Activated naive CD4-positive, alpha-beta T cell treated with anti-CD3 and anti-CD28 coated beads for 36 hours (primary cell): ENCODE measurements at regions not wholly inside any gene's neighbourhood (a gene's known extent, or its start where the extent isn't known, plus 50 kb on each side); places are given as distances from the start of the nearest gene placed in this dataset.

ENCODE experiments used
- CTCF ChIA-PET: fragments of 350-600 bp; sonication (Branson Sonifier 250); formaldehyde crosslinking; loops from one replicate; lab custom pipeline; 2021; ENCODE audit warnings: antibody characterized with exemption; lab: Charles Lee
- DNase-seq: peaks from one replicate; pipeline ENCODE4 v3.0.0-alpha.2; 2020
- H3K27ac Mint-ChIP-seq: one replicate; pipeline ENCODE4 v1.8.0; 2021; ENCODE audit warnings: mild to moderate bottlenecking, mixed read lengths
- H3K27me3 Mint-ChIP-seq: one replicate; pipeline ENCODE4 v1.8.0; 2021; ENCODE audit warnings: low read depth, mixed read lengths
- H3K36me3 Mint-ChIP-seq: one replicate; pipeline ENCODE4 v1.8.0; 2021; ENCODE audit warnings: low read depth, mixed read lengths
- H3K4me1 Mint-ChIP-seq: one replicate; pipeline ENCODE4 v1.8.0; 2021; ENCODE audit warnings: low read depth, mixed read lengths
- H3K4me3 Mint-ChIP-seq: one replicate; pipeline ENCODE4 v1.8.0; 2021; ENCODE audit warnings: mild to moderate bottlenecking, moderate library complexity, mixed read lengths
- H3K9me3 Mint-ChIP-seq: one replicate; pipeline ENCODE4 v1.8.0; 2021; ENCODE audit warnings: mixed read lengths
- intact Hi-C: fragments of 100-400 bp; cut with micrococcal nuclease; formaldehyde crosslinking; loops from one replicate; pipeline ENCODE4 v1.15.1; 2023

DNA sequence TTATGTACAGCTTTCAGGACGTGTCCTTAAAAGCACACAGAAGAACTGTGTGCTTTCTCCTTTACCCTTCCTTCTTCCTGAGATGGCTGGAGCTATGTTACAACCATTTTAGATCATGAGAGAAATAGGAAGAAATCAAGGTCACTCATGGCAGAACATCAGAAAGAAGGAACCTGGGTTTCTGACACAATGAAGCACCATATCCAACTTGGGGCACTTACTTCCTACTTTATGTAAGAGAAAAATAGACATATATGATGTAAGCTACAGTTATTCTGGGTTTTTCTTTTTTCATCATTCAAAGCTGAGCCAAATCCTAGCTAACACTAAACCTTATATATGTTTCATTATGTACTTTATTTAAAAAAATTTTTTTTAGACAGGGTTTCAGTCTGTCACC lies 79.5 kb downstream of the FAM161A start:
- H3K36me3 Mint-ChIP-seq = no peaks in the 10 kb centered on the region
- CTCF ChIA-PET = interaction anchor here (0.6 kb wide), 1 partner anchor 67 kb away, joined by 4 read pairs; no protein-coding TSS in a partner anchor
- no peaks in the 10 kb centered on the region for H3K4me1 Mint-ChIP-seq
- H3K27ac Mint-ChIP-seq = no peak overlapping the region
- peaks cover 8% of the 10 kb centered on the region for H3K27me3 Mint-ChIP-seq
- no peak for DNase-seq
- intact Hi-C loops = no loop called here
- H3K9me3 Mint-ChIP-seq = no peaks in the 10 kb centered on the region
- H3K4me3 Mint-ChIP-seq = no peak overlapping the region

DNA sequence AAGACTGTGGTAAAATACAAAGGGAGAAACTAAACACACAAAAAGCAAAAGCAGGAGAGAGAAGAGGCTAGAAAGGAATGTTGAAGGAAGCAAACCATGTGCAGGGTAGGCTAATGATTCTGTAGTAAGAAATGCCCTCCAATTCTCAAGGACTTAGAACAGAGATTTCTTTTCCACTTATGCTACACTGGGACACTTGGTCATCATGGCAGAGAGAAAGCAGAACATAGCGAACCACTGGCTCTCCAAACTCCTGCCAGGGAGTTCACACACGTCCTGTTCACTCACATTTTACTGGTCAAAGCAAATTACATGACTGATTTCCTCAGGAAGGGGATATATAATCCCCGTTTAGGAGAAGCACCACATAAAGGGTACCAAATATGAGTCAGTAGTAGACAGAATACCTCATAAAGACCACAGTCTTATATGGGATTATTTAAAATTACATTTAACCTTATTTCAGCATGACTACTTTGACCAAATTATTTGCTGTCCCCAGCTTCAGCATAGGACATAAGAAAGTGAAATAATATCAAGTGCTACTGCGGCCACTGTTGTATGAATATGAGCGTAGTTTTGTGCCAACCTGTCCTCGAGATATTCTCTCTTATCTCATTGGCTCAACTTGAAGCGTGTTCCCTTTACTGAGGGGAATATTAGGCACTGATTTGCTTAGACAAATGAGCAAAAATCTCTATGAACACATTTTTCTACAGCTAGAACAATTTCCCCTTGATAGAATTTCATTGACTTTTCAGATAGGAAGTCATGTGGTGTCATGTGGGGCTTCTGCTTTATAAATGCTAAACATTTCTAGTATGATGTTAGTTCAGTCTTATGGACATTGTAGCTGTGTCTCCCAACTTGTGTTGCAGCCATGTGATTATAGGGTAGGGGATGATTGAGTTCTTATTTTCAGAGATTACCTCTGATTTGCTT lies 81.7 kb downstream of the FAM161A start:
- Mint-ChIP-seq H3K9me3 (no peaks in the 10 kb centered on the region), H3K4me1 (no peaks in the 10 kb centered on the region), H3K4me3 (no peak overlapping the region), H3K27me3 (peaks cover 4% of the 10 kb centered on the region), H3K27ac (no peak overlapping the region), H3K36me3 (no peaks in the 10 kb centered on the region)
- CTCF ChIA-PET = interaction anchor here (0.6 kb wide), 1 partner anchor 77 kb away, joined by 4 read pairs; no protein-coding TSS in a partner anchor
- intact Hi-C loops = no loop called here
- no peak for DNase-seq

DNA sequence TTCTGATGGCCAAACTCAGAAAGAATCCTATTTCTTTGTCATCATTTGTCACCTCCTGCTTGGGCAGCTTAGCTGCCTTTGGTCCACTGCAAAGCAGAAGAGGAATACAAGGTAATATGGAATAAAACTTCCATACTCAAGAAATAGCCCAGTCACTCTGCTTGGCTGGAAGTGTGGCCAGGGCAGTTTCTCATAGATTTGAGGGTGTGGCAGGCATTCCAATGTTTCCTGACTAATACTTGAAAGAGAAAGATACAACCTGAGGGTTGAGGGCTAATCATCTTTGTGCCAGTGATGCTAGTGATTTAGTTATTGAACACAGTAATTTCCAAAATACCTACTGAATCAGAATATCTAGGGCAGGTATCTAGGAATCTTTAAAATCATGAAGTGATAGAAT lies 83.1 kb downstream of the FAM161A start:
- peaks cover 2% of the 10 kb centered on the region for H3K9me3 Mint-ChIP-seq
- no peaks in the 10 kb centered on the region for H3K27me3 Mint-ChIP-seq
- CTCF ChIA-PET = interaction anchor here (0.6 kb wide), 1 partner anchor 81 kb away, joined by 3 read pairs; no protein-coding TSS in a partner anchor
- intact Hi-C loops = no loop called here
- no peak for DNase-seq
- H3K4me3 Mint-ChIP-seq = no peak overlapping the region
- H3K27ac Mint-ChIP-seq = no peak overlapping the region
- no peaks in the 10 kb centered on the region for H3K36me3 Mint-ChIP-seq
- no peaks in the 10 kb centered on the region for H3K4me1 Mint-ChIP-seq

DNA sequence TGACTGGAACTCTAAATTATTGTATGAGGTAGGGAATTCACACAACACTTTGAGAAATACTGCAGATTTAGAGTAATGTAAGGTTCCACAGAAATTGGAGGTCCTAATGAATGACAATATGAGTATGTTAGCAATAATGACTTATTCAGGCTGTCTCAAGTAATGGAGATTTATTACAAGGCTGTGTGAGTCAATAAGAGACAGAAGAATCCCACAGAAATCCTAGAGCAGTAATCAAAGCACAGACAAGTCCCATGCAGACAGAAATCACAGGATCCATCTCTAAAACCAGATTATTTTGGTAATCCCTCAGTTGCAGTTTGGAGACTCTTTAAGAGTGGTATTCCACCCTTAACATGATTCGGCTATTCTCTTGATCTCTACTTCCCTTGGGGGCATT lies 83.6 kb downstream of the FAM161A start:
- intact Hi-C loops = no loop called here
- CTCF ChIA-PET = no interaction called here
- no peak overlapping the region for H3K4me3 Mint-ChIP-seq
- no peak overlapping the region for H3K27ac Mint-ChIP-seq
- H3K4me1 Mint-ChIP-seq = no peaks in the 10 kb centered on the region
- H3K36me3 Mint-ChIP-seq = no peaks in the 10 kb centered on the region
- H3K27me3 Mint-ChIP-seq = no peaks in the 10 kb centered on the region
- H3K9me3 Mint-ChIP-seq = peaks cover 2% of the 10 kb centered on the region
- DNase-seq = no peak

DNA sequence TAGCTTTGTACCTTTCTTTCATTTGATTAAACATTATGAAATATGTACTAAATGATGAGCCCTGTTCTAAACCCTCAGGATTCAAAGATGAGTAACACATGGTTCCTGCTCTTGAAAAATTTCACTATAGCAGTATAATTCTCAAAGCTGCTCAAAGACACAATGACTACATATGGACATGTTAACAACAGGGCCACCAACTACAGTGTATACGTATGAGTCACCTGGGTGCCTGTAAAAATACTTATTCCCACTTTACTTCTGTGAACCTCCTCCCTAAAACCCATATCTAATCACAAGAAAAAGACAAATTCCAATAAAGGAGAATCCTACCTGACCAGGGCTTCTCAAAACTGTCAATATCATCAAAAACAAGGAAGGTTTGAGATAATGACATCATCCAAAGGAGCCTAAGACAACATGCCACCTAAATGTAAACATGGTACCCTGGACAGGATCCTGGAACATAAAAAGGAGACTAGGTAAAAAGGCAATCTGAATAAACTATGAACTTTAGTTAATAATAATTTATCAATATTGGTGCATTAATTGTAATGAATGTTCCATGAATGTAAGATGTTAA lies 84.7 kb downstream of the FAM161A start:
- intact Hi-C loops = loop anchor here (10.0 kb wide), 1 partner anchor 936 kb away; the partner anchor contains the start of gene EHBP1
- peaks cover 2% of the 10 kb centered on the region for H3K9me3 Mint-ChIP-seq
- H3K27me3 Mint-ChIP-seq = no peaks in the 10 kb centered on the region
- peaks cover 2% of the 10 kb centered on the region for H3K4me1 Mint-ChIP-seq
- H3K27ac Mint-ChIP-seq = no peak overlapping the region
- CTCF ChIA-PET = interaction anchor here (1.0 kb wide), 1 partner anchor 60 kb away, joined by 4 read pairs; no protein-coding TSS in a partner anchor
- H3K4me3 Mint-ChIP-seq = no peak overlapping the region
- no peak for DNase-seq
- no peaks in the 10 kb centered on the region for H3K36me3 Mint-ChIP-seq

DNA sequence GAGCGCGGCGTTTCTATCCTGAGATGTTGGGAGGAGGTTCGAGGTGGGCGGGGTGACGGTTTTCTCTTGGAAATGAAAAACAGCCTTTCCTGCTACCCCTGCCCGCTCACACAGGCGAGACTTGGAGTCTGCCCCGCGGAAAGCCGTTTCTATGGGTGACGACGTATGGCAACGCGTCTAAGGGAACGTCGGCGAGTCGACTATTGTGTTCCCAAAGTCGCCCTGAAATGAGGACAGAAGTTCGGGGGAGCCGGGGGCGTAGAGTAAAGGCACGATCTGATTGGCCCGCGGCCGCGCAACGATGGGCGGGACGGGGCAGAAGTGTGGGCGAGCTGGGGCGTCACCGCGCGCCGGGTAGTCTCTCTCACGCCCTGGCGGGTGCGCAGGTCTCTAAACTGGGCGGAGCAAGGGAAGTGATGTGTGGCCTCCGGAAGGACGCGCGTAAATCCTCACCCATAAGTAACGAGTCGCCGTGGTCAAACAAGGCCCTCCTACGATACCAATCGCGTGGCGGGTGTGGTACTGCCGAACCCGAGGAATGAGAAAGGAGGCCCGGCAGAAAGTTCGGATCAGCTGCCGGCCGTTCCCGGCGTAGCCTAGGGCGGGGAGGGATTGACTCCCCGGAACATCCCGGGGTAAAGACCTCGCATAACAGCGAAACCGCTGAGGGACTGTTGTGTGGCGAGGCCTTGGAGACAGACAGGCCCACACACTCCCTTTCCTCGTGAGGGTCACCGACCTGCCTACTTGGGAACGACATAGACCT lies 89.6 kb downstream of the FAM161A start:
- Mint-ChIP-seq H3K4me1 (peaks cover 16% of the 10 kb centered on the region), H3K27me3 (no peaks in the 10 kb centered on the region), H3K36me3 (no peaks in the 10 kb centered on the region), H3K27ac (peak overlapping the region; percentile 94), H3K9me3 (peaks cover 2% of the 10 kb centered on the region), H3K4me3 (peak overlapping the region; percentile 91)
- intact Hi-C loops = loop anchor here (1.0 to 10.0 kb wide), 17 partner anchors 70 to 1823 kb away; partner anchors contain the start of genes CCT4, COMMD1, EHBP1 and FAM161A
- DNase-seq = peak; percentile 98
- CTCF ChIA-PET = interaction anchor here (1.0 kb wide), 1 partner anchor 71 kb away, joined by 3 read pairs; no protein-coding TSS in a partner anchor

DNA sequence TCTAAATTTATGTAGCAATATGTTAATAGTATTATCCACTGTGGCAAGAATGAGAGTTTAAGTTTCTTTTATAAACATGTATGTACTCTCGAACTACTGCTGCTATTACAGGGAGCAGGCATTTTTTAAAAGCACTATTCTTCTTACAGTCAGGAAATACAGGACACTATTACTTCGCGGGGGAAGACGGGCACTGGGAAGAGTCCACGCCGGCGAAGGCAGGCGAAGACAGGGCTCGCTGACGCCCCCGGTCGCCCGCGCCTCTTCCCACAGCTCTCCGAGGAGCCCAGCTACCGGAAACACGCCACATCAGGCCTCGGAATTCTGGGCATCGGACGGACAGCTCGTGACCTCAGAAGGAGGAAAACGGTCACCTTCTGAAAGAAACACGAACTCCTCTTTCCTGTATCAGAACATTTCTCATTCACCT lies 90.2 kb downstream of the FAM161A start:
- Mint-ChIP-seq H3K4me1 (peaks cover 16% of the 10 kb centered on the region), H3K36me3 (no peaks in the 10 kb centered on the region), H3K9me3 (peaks cover 2% of the 10 kb centered on the region), H3K27ac (peak overlapping the region; percentile 94), H3K27me3 (no peaks in the 10 kb centered on the region), H3K4me3 (peak overlapping the region; percentile 91)
- CTCF ChIA-PET = interaction anchor here (1.0 kb wide), 1 partner anchor 70 kb away, joined by 3 read pairs; no protein-coding TSS in a partner anchor
- intact Hi-C loops = loop anchor here (1.0 to 10.0 kb wide), 17 partner anchors 69 to 1824 kb away; partner anchors contain the start of genes CCT4, COMMD1, EHBP1 and FAM161A
- DNase-seq = no peak

DNA sequence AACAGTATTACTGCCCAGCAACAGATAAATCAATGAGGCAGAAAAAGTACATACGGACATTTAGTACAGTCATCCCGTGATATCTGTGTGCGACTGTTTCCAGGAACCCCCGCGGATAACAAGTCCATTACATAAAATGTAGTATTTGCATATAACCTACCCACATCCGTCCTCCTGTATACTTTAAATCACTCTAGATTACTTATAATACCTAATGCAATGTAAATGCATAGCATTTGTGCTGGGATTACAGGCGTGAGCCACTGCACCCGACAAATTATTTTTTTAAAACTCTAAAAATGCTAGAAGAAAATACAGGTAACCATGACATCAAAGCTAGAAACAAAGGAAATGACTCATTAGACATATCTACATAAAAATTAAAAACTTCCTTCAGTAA lies 91.6 kb downstream of the FAM161A start:
- DNase-seq = peak; percentile 19
- Mint-ChIP-seq H3K27ac (no peak overlapping the region), H3K4me3 (no peak overlapping the region), H3K36me3 (no peaks in the 10 kb centered on the region), H3K9me3 (peaks cover 3% of the 10 kb centered on the region), H3K27me3 (no peaks in the 10 kb centered on the region), H3K4me1 (peaks cover 19% of the 10 kb centered on the region)
- CTCF ChIA-PET = no interaction called here
- intact Hi-C loops = loop anchor here (5.0 to 10.0 kb wide), 4 partner anchors 545 to 1825 kb away; partner anchors contain the start of genes EHBP1, MDH1 and WDPCP

DNA sequence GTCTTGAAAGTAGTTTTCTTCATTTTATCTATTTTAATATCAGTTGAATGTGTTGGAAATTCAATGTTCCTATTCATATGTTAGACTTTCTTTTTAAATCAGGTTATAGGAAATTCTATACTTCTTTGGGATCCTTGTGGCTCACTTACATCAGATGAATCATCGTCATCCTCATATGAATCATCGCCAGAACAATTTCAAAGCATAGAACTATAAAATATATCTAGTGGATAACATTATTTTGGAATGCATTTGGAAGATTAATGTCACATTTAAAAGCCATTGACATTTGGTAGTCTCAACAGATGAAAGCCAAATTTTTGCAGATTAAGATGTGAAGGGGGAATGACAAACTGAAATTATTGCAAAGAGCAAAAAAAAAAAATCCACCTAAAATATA lies 94.1 kb downstream of the FAM161A start:
- H3K4me1 Mint-ChIP-seq = peaks cover 19% of the 10 kb centered on the region
- intact Hi-C loops = loop anchor here (5.0 to 10.0 kb wide), 4 partner anchors 548 to 1828 kb away; partner anchors contain the start of genes EHBP1, MDH1 and WDPCP
- no peaks in the 10 kb centered on the region for H3K27me3 Mint-ChIP-seq
- no peak for DNase-seq
- H3K27ac Mint-ChIP-seq = no peak overlapping the region
- no peaks in the 10 kb centered on the region for H3K36me3 Mint-ChIP-seq
- H3K4me3 Mint-ChIP-seq = no peak overlapping the region
- CTCF ChIA-PET = no interaction called here
- H3K9me3 Mint-ChIP-seq = peaks cover 6% of the 10 kb centered on the region

DNA sequence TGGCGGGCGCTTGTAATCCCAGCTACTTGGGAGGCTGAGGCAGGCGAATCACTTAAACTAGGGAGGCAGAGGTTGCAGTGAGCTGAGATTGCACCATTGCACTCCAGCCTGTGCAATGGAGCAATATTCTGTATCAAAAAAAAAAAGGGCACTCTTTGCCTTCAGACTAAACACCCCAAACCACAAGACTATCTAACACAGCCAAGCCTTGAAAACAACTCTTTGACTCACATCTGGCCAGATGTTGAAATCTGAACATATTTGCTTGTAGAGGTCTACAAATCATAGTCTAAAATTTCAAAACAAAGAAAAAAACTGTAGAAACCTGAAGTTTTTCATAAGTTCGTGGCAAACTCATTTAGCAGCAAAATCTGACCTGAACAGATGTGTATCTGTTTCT lies 94.9 kb downstream of the FAM161A start:
- H3K27me3 Mint-ChIP-seq = no peaks in the 10 kb centered on the region
- intact Hi-C loops = no loop called here
- DNase-seq = no peak
- H3K4me3 Mint-ChIP-seq = no peak overlapping the region
- peaks cover 6% of the 10 kb centered on the region for H3K9me3 Mint-ChIP-seq
- CTCF ChIA-PET = no interaction called here
- H3K27ac Mint-ChIP-seq = no peak overlapping the region
- no peaks in the 10 kb centered on the region for H3K36me3 Mint-ChIP-seq
- H3K4me1 Mint-ChIP-seq = peaks cover 17% of the 10 kb centered on the region

DNA sequence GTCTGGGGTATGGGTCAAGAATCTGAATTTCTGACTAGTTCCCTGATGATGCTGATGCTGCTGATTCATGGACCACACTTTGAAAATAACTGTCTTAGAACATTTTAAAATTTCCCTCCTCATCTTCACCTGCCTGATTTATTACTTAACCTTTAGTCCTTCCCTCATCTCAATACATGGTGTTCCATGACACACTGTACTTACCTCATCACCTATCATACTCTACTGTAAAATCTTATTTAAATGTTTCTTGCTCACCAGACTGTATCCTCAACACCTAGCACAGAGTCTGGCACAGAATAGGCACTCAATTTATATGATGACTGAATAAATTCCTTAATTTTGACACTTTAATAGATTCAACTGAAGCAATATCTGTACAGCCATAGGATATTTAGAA lies 95.7 kb downstream of the FAM161A start:
- no peak overlapping the region for H3K27ac Mint-ChIP-seq
- CTCF ChIA-PET = no interaction called here
- intact Hi-C loops = no loop called here
- H3K4me3 Mint-ChIP-seq = no peak overlapping the region
- H3K4me1 Mint-ChIP-seq = peaks cover 17% of the 10 kb centered on the region
- peaks cover 6% of the 10 kb centered on the region for H3K9me3 Mint-ChIP-seq
- H3K27me3 Mint-ChIP-seq = no peaks in the 10 kb centered on the region
- no peaks in the 10 kb centered on the region for H3K36me3 Mint-ChIP-seq
- DNase-seq = no peak

DNA sequence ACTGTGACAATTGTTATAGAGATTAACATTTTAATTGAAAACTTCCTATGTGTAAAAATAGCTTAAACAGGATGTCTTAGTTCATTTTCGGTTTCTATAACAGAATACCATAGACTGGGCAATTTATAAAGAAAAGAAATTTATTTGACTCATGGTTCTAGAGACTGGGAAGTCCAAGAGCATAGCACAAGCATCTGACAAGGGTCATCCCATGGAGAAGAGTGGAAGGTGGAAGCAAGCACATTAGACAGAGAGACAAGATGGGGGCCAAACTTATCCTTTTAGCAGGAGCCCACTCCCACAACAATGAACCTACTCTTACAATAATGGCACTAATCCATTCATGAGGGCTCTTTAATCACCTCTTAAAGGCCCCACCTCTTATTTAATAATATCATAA lies 100.3 kb downstream of the FAM161A start:
- DNase-seq = no peak
- intact Hi-C loops = no loop called here
- H3K4me3 Mint-ChIP-seq = no peak overlapping the region
- peaks cover 6% of the 10 kb centered on the region for H3K9me3 Mint-ChIP-seq
- CTCF ChIA-PET = no interaction called here
- no peaks in the 10 kb centered on the region for H3K27me3 Mint-ChIP-seq
- H3K27ac Mint-ChIP-seq = no peak overlapping the region
- H3K4me1 Mint-ChIP-seq = peaks cover 4% of the 10 kb centered on the region
- no peaks in the 10 kb centered on the region for H3K36me3 Mint-ChIP-seq
